Suppressor macrophage (primary cell): ENCODE measurements at regions not wholly inside any gene's neighbourhood (a gene's known extent, or its start where the extent isn't known, plus 50 kb on each side); places are given as distances from the start of the nearest gene placed in this dataset.
"Not testable (repeated sequence)": the region's sequence is repeated elsewhere in the genome, so short reads cannot be mapped to it uniquely, and the experiment has no call there.

Experiments
- DNase-seq, 4 experiments: peaks; one replicate each; pipeline ENCODE4 v3.0.0-alpha.2; 2020 to 2022

GRCh38 chr2:14756122-14756541 is 123.6 kb downstream of the LRATD1 start:
- DNase-seq, result no peak

- DNase-seq, result no peak
Observed at GRCh38 chr2:14756981-14757657, 124.6 kb downstream of the LRATD1 start.

- no peak for DNase-seq
Observed at GRCh38 chr2:14759082-14759481, 126.6 kb downstream of the LRATD1 start.

GRCh38 chr2:14760169-14760568 is 127.7 kb downstream of the LRATD1 start:
- no peak for DNase-seq

GRCh38 chr2:14761118-14761517 is 128.6 kb downstream of the LRATD1 start:
- DNase-seq, result no peak

GRCh38 chr2:14773696-14774095 is 141.2 kb downstream of the LRATD1 start:
- no peak for DNase-seq

- no peak for DNase-seq
Observed at GRCh38 chr2:14774436-14774968, 142.0 kb downstream of the LRATD1 start.

- DNase-seq, result no peak
Observed at GRCh38 chr2:14776216-14776615, 143.7 kb downstream of the LRATD1 start.

- no peak for DNase-seq
Observed at GRCh38 chr2:14778015-14778414, 145.5 kb downstream of the LRATD1 start.

- no peak for DNase-seq
Observed at GRCh38 chr2:14779252-14779651, 146.7 kb downstream of the LRATD1 start.

- no peak for DNase-seq
Observed at GRCh38 chr2:14781142-14781541, 148.6 kb downstream of the LRATD1 start.

GRCh38 chr2:14788814-14789213 is 156.3 kb downstream of the LRATD1 start:
- DNase-seq, result not testable (repeated sequence)

- DNase-seq, result no peak
Observed at GRCh38 chr2:14790041-14790640, 157.6 kb downstream of the LRATD1 start.

- DNase-seq, result no peak
Observed at GRCh38 chr2:14803994-14804393, 171.5 kb downstream of the LRATD1 start.

- no peak for DNase-seq
Observed at GRCh38 chr2:14804902-14805301, 172.4 kb downstream of the LRATD1 start.

GRCh38 chr2:14806613-14807012 is 174.1 kb downstream of the LRATD1 start:
- DNase-seq, result no peak

- DNase-seq, result no peak
Observed at GRCh38 chr2:14815201-14815600, 182.7 kb downstream of the LRATD1 start.

GRCh38 chr2:14816069-14817060 is 183.8 kb downstream of the LRATD1 start:
- no peak for DNase-seq

GRCh38 chr2:14817848-14818247 is 185.3 kb downstream of the LRATD1 start:
- no peak for DNase-seq

GRCh38 chr2:14826518-14826917 is 194.0 kb downstream of the LRATD1 start:
- DNase-seq, result no peak

- DNase-seq, result no peak
Observed at GRCh38 chr2:14827226-14828023, 194.9 kb downstream of the LRATD1 start.

- no peak for DNase-seq
Observed at GRCh38 chr2:14828223-14828622, 195.7 kb downstream of the LRATD1 start.
